BE2C (cell line): ENCODE measurements at regions not wholly inside any gene's neighbourhood (a gene's known extent, or its start where the extent isn't known, plus 50 kb on each side); places are given as distances from the start of the nearest gene placed in this dataset.

Source experiments
- DNase-seq: peaks from one replicate; pipeline ENCODE4 v3.0.0-alpha.2; 2020
- H3K27me3 ChIP-seq: fragments of 250-450 bp; sonication (Bioruptor Pico); 2 replicates; pipeline ENCODE4 v1.5.1; 2020; ENCODE audit warnings: mild to moderate bottlenecking
- H3K36me3 ChIP-seq: fragments of 250-450 bp; sonication (Bioruptor Pico); 2 replicates; pipeline ENCODE4 v1.5.1; 2020; ENCODE audit warnings: mild to moderate bottlenecking
- H3K4me1 ChIP-seq: fragments of 250-450 bp; sonication (Bioruptor Pico); 2 replicates; pipeline ENCODE4 v1.5.1; 2020
- H3K4me3 ChIP-seq: 2 replicates; pipeline ENCODE4 v1.5.1; 2011; ENCODE audit warnings: low read depth, low read length
- H3K9me3 ChIP-seq: fragments of 250-450 bp; sonication (Bioruptor Pico); 2 replicates; pipeline ENCODE4 v1.5.1; 2020
- TF ChIP-seq, protein P1 (sequence below): IDR thresholded peaks from 2 replicates; pipeline ENCODE4 v1.5.1; 2012; ENCODE audit warnings: mild to moderate bottlenecking, low read depth, low read length

DNA sequence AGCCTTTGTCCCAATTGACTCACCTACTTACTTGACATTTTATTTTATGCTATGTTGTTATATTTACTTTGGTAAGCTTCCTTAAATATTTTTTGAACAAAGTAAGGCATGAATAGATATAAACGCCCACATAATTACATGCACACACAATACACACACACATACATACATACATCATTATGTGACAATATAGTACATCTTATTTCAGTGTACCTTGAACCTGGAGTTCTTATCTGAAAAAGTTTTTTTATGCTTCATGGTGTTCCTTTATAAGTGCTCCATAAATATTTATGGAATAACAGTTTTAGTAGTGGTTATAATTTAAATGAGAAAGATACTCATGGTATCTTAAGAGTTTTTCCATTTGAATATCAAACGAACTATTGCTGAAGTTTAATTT lies 102.8 kb upstream of the MTPN start:
- H3K27me3 ChIP-seq: no peaks in the 10 kb centered on the region
- no peaks in the 10 kb centered on the region for H3K4me1 ChIP-seq
- no peaks in the 10 kb centered on the region for H3K36me3 ChIP-seq
- TF ChIP-seq, protein P1, sequence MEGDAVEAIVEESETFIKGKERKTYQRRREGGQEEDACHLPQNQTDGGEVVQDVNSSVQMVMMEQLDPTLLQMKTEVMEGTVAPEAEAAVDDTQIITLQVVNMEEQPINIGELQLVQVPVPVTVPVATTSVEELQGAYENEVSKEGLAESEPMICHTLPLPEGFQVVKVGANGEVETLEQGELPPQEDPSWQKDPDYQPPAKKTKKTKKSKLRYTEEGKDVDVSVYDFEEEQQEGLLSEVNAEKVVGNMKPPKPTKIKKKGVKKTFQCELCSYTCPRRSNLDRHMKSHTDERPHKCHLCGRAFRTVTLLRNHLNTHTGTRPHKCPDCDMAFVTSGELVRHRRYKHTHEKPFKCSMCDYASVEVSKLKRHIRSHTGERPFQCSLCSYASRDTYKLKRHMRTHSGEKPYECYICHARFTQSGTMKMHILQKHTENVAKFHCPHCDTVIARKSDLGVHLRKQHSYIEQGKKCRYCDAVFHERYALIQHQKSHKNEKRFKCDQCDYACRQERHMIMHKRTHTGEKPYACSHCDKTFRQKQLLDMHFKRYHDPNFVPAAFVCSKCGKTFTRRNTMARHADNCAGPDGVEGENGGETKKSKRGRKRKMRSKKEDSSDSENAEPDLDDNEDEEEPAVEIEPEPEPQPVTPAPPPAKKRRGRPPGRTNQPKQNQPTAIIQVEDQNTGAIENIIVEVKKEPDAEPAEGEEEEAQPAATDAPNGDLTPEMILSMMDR: no peak
- DNase-seq: no peak
- H3K9me3 ChIP-seq: no peaks in the 10 kb centered on the region
- H3K4me3 ChIP-seq: no peak overlapping the region

DNA sequence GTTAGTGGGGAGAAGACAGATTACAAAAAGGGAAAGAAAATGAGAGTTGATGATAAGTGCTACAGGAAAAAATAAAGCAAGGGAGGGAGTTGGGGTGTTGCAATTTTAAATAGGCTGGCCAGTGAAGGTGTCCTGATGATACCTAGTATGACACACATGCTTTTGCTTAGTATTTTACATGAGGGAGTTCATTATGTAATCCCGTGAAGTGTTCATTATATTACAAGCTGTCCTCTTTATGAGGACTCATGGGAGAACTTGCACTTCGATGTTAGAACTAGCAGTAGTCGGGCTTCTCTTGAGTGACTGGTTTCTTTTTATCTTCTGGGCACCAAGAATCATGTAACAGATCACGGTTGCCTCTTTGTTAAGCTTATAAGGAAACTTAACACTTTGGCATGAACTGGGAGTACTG lies 102.3 kb upstream of the MTPN start:
- no peaks in the 10 kb centered on the region for H3K9me3 ChIP-seq
- DNase-seq: no peak
- TF ChIP-seq, protein P1: no peak
- H3K36me3 ChIP-seq: no peaks in the 10 kb centered on the region
- H3K4me3 ChIP-seq: no peak overlapping the region
- no peaks in the 10 kb centered on the region for H3K4me1 ChIP-seq
- H3K27me3 ChIP-seq: no peaks in the 10 kb centered on the region

DNA sequence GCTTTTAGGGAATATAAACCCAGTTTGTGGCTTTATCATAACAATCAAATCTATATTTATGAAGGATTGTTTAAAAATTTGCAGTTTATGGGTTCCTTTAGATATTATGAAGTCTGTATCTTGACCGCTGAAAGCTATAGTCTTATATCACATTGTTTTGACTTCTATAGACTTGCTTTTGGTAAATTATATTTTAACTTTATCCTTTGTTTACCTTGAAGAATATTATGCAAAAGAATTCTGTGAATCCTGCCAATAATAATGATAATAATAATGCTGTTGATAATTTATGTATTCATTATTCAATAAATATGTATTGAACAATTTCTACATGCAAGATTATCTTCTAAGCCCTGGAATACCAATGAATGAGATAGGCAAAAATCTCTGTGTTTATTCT lies 101.9 kb upstream of the MTPN start:
- Histone ChIP-seq H3K9me3 (no peaks in the 10 kb centered on the region), H3K4me1 (no peaks in the 10 kb centered on the region), H3K36me3 (no peaks in the 10 kb centered on the region), H3K4me3 (no peak overlapping the region), H3K27me3 (no peaks in the 10 kb centered on the region)
- TF ChIP-seq, protein P1: no peak
- DNase-seq: no peak

DNA sequence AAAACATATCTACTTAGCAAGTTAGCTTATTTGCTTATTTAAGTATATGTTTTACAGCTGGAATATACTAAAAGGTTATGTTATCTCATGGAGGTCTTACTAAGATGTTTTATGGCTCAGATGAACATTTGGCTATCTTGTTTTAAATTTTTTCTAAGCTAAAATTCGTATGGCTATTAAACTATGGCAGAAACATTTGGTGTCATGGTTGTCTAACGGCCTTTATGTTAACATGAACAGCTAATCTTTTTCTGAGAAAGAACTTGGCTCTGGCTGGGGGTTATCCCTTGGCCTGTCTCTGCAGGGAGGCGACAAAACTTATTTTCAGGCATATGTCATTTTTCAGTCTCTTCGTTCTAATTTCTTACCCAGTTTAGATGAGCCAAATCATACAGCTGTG lies 101.5 kb upstream of the MTPN start:
- Histone ChIP-seq H3K9me3 (no peaks in the 10 kb centered on the region), H3K36me3 (no peaks in the 10 kb centered on the region), H3K27me3 (no peaks in the 10 kb centered on the region), H3K4me1 (no peaks in the 10 kb centered on the region), H3K4me3 (no peak overlapping the region)
- no peak for DNase-seq
- TF ChIP-seq, protein P1: no peak

DNA sequence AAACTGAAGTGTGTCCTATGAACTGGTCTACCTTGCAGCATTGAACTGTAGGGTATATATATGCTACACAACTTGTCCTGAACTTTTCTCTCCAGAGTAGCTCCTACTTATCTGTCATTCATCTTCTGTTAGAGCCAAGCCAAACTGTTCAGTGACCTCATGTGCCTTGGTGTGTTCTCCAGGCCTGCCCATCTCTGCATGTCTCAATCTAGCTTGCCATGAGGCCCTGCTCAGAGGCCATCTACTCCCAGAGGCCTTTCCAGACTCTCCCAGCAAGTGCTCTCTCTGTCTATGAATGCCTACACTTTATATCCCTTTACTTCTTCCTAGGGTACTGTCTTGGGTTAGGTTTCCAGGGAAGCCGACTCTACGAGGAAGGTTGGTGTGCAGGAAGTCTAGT lies 99.8 kb upstream of the MTPN start:
- Histone ChIP-seq H3K27me3 (no peaks in the 10 kb centered on the region), H3K9me3 (no peaks in the 10 kb centered on the region), H3K4me3 (no peak overlapping the region), H3K4me1 (no peaks in the 10 kb centered on the region), H3K36me3 (no peaks in the 10 kb centered on the region)
- TF ChIP-seq, protein P1: no peak
- no peak for DNase-seq

DNA sequence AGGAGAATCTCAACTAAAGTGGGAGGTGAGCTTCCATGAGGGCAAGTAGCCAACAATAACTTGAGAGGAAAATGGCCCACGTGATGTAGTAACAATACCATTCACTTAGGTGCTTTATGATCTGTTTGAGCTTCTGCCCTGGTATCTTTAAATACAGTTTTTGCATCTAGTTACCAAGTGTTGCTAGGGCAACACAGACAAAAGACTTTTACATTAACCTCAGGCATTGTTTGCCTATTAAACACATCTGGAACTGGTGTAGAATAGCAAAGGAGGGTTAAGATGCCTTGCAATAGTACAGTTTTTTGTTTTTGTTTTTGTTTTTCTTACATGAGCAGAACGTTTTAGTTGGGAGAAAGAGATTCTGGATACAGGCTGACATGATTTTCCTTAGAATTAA lies 97.7 kb upstream of the MTPN start:
- no peak for DNase-seq
- H3K9me3 ChIP-seq: no peaks in the 10 kb centered on the region; the same call in 1 of the 2 replicates
- TF ChIP-seq, protein P1: no peak
- H3K4me3 ChIP-seq: no peak overlapping the region
- no peaks in the 10 kb centered on the region; the same call in 1 of the 2 replicates for H3K4me1 ChIP-seq
- H3K36me3 ChIP-seq: no peaks in the 10 kb centered on the region
- no peaks in the 10 kb centered on the region for H3K27me3 ChIP-seq
